ENCODE measurements at regions not wholly inside any gene's neighbourhood (a gene's known extent, or its start where the extent isn't known, plus 50 kb on each side); places are given as distances from the start of the nearest gene placed in this dataset.

- no CpG with 5 or more reads among the region's 1 CpG for WGBS, 2 experiments (ENCODE audit: extremely low coverage in 2 of 2, insufficient read length in 1 of 2)
- TF ChIP-seq RFX5 (IDR thresholded peaks at IDR 0.05; ENCODE audit: low read depth, low read length) = no peak
- TF ChIP-seq NFE2L2 (IDR thresholded peaks at IDR 0.05; ENCODE audit: low read depth, low read length) = no peak
- TF ChIP-seq ELK1 (IDR thresholded peaks at IDR 0.05; ENCODE audit: borderline replicate concordance, low read depth, low read length) = no peak
- H3K9me1 ChIP-seq (ENCODE audit: insufficient read depth, low read length) = no peaks in the 10 kb centered on the region
- no peak for ATAC-seq (ENCODE audit: low read depth)
- H3K27ac ChIP-seq (ENCODE audit: insufficient read depth, low read length) = no peak overlapping the region
- no peak overlapping the region for H2BK5ac ChIP-seq (ENCODE audit: low read depth, low read length, poor library complexity, severe bottlenecking)
- no peaks in the 10 kb centered on the region for H3K9me3 ChIP-seq (ENCODE audit: control insufficient read depth, insufficient read depth, low read length)
- no peak overlapping the region for H3K18ac ChIP-seq (ENCODE audit: low read depth, low read length)
- intact Hi-C loops (cut with micrococcal nuclease) (no loop called here), dilution Hi-C loops (cut with HindIII; ENCODE audit: low sequenced_read_pairs, unreplicated experiment) (no loop called here), in situ Hi-C loops (cut with MboI; ENCODE audit: low sequenced_read_pairs) (no loop called here)
- H2BK15ac ChIP-seq (ENCODE audit: low read depth, low read length) = no peak overlapping the region
- no peak overlapping the region for H2BK120ac ChIP-seq (ENCODE audit: low read depth, low read length)
- no peak overlapping the region for H3K56ac ChIP-seq (ENCODE audit: extremely low read depth, insufficient read depth, low read length)
- CTCF ChIA-PET = no interaction called here
- no peak overlapping the region for H2AK5ac ChIP-seq (ENCODE audit: low read depth, low read length)
- no peak overlapping the region for H4K5ac ChIP-seq (ENCODE audit: low read depth, low read length)
- no peak overlapping the region for H2AK9ac ChIP-seq (replicated peaks; ENCODE audit: low read depth, low read length, poor library complexity)
- H3K79me1 ChIP-seq (ENCODE audit: low read depth in 1 of 2, low read length in 2 of 2) = no peaks in the 10 kb centered on the region
- H3K23ac ChIP-seq (ENCODE audit: low read depth, low read length) = no peak overlapping the region
- no TSS peak for BruUV-seq (replicated peaks)
- POLR2A ChIA-PET (ENCODE audit: unreplicated experiment) = no interaction called here
- no peak overlapping the region for H3K9ac ChIP-seq (ENCODE audit: low read depth, low read length)
- peaks cover 28% of the 10 kb centered on the region for H3K27me3 ChIP-seq (ENCODE audit: control insufficient read depth, insufficient read depth, low read length)
- no peaks in the 10 kb centered on the region for H3K36me3 ChIP-seq (ENCODE audit: control insufficient read depth, insufficient read depth, low read length)
- no peak overlapping the region for H3K4me2 ChIP-seq (ENCODE audit: low read depth, low read length)
- no peak overlapping the region for H4K91ac ChIP-seq (ENCODE audit: insufficient read depth, low read depth, low read length)
- H4K8ac ChIP-seq (ENCODE audit: low read depth in 2 of 2, low read length in 2 of 2) = no peak overlapping the region
- no peak overlapping the region for H2AFZ ChIP-seq (replicated peaks; ENCODE audit: low read length, poor library complexity)
- H2BK20ac ChIP-seq (ENCODE audit: low read depth, low read length) = no peak overlapping the region
- H3K4me3 ChIP-seq (ENCODE audit: insufficient read depth, low read depth, low read length) = no peak overlapping the region
- no peaks in the 10 kb centered on the region for H4K20me1 ChIP-seq (ENCODE audit: insufficient read depth, low read length)
- no peak overlapping the region for H3K4ac ChIP-seq (ENCODE audit: low read depth, low read length)
- no peak overlapping the region for H3K14ac ChIP-seq (replicated peaks; ENCODE audit: low read depth, low read length)
- H3K4me1 ChIP-seq (ENCODE audit: control insufficient read depth, insufficient read depth, low read length) = no peaks in the 10 kb centered on the region
- DNase-seq = no peak
These were observed 207.9 kb upstream of the KLF3 start for GRCh38 chr4:38456096-38456495.

All from IMR-90 (cell line).